T47D (cell line): ENCODE measurements at regions not wholly inside any gene's neighbourhood (a gene's known extent, or its start where the extent isn't known, plus 50 kb on each side); places are given as distances from the start of the nearest gene placed in this dataset.

Source experiments
- DNase-seq, 2 experiments: peaks; one replicate each; pipeline versions ENCODE4 v3.0.0 to v3.0.0-alpha.2; 2011 to 2012; ENCODE audit warnings: low read depth in 1 of 2, low spot score in 1 of 2
- JUND ChIP-seq: IDR thresholded peaks from 2 replicates; pipeline ENCODE4 v1.6.1; 2012; ENCODE audit warnings: low read depth
- in situ Hi-C: cut with HindIII; loops from 2 replicates; pipeline ENCODE4 v1.10.0; 2016; ENCODE audit warnings: low sequenced_read_pairs, low pct_unique_long_range_greater_than_20kb

DNA sequence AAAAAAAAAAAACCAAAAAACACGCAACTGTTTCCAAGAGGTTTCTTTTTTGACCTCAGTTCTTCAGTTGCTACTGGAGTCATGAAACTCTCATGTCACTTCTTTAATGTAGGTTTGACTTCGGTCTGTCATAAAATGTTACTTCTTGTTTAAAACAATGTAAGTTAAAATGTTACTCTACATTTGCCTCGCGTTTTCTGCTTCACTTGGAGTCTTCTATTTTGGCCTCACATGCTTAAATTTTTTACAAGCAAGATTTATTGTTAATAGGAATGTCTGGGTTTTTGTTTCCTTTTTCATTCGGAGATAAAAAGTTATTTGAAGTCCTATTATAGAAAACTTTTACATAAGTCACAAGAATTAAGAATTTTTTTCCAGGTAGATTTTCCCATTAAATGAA, 880.2 kb downstream of the LTN1 start:
- DNase-seq = no peak
- no peak for TF ChIP-seq JUND
- in situ Hi-C loops = no loop called here

DNA sequence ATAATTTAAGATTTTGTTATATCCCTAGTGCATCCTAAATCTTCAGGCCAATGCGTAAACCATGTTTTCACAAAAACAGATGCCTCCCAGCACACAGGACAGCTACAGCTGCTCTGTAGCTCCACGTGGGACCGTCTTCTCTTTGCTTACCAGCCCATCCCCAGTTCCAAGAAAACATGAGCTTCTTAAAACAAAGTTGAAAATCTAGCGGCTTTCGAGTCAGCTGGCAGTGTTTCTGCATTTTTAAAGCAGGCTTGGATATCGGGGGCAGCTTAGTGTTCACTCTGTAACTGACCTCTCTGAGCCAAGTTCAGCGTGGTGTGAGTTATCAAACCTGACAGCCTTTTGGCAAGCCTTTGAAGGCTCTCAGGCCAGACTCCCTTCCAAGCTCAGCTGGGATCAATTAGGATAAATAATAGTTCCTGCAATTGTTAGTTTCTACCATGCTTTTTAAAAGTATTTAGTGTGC, 881.5 kb downstream of the LTN1 start:
- no peak for DNase-seq
- TF ChIP-seq JUND = no peak
- in situ Hi-C loops = no loop called here

DNA sequence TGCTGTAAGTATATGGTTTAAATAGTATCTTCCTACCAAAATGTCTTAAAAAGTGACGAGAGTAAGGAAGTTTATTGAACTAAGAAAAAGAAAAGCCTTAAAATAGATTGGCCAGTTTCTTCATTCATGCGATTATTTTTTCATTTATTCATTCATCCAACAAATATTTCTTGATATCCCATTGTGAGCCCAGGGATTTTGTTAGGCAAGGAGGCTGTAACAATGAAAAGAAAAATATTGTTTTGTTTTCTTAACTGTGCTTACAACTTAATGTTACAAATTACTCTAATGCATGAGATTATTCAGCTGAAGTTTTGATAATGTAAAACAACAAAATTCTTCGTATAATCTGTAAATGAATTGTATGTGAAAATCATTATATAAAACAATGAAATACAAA, 882.0 kb downstream of the LTN1 start:
- DNase-seq = no peak
- no peak for TF ChIP-seq JUND
- in situ Hi-C loops = no loop called here

DNA sequence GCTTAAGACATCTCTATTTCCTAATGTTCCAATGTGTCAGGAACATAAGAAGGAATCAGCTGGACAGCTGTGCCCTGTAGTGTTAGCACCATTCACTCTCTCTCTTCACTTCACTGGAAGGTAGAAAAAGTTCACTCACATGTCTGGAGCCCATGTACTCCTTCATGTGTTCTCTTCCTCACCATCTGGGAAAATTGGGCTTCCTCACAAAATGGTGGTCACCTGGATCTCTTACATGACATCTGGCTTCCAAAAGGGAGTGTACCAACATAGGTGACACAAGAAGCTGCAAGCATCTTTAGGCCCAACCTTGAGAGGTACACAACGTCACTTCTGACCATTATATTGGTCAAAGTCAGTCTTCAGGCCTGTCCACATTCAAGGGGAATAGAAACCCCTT, 882.6 kb downstream of the LTN1 start:
- DNase-seq = no peak
- in situ Hi-C loops = no loop called here
- TF ChIP-seq JUND = no peak

GRCh38 chr21:28106370-28106890, 886.2 kb downstream of the LTN1 start:
- DNase-seq = no peak
- in situ Hi-C loops = no loop called here
- no peak for TF ChIP-seq JUND

DNA sequence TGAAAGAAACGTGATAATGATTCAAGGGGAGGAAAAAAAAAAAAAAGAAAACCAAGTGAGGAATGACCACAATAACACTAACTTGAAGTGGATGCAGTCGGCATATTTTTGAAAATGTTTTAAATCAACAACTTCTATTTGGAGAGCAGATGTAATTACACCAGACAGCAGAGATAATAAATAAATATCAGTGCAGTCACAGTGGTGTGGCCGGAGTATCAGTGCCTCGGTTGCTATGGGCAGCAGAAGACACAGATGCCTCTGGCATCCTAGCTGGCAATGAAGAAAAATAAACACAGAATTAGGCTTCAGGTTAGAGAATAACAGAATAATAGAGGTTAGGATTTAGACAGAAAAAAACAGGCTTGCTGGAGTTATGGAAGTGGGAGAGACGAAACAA, 888.3 kb downstream of the LTN1 start:
- TF ChIP-seq JUND = no peak
- in situ Hi-C loops = no loop called here
- no peak for DNase-seq

- no peak for TF ChIP-seq JUND
- DNase-seq = no peak
- in situ Hi-C loops = no loop called here
These were observed 892.3 kb downstream of the LTN1 start for GRCh38 chr21:28100366-28100765.

- in situ Hi-C loops = no loop called here
- no peak for DNase-seq
- no peak for TF ChIP-seq JUND
These were observed 893.5 kb downstream of the LTN1 start for GRCh38 chr21:28099001-28099705.

- DNase-seq = no peak
- no peak for TF ChIP-seq JUND
- in situ Hi-C loops = no loop called here
These were observed 901.2 kb downstream of the LTN1 start for GRCh38 chr21:28091466-28091865.

GRCh38 chr21:28090546-28090945, 902.1 kb downstream of the LTN1 start:
- DNase-seq = no peak
- TF ChIP-seq JUND = no peak
- in situ Hi-C loops = no loop called here

DNA sequence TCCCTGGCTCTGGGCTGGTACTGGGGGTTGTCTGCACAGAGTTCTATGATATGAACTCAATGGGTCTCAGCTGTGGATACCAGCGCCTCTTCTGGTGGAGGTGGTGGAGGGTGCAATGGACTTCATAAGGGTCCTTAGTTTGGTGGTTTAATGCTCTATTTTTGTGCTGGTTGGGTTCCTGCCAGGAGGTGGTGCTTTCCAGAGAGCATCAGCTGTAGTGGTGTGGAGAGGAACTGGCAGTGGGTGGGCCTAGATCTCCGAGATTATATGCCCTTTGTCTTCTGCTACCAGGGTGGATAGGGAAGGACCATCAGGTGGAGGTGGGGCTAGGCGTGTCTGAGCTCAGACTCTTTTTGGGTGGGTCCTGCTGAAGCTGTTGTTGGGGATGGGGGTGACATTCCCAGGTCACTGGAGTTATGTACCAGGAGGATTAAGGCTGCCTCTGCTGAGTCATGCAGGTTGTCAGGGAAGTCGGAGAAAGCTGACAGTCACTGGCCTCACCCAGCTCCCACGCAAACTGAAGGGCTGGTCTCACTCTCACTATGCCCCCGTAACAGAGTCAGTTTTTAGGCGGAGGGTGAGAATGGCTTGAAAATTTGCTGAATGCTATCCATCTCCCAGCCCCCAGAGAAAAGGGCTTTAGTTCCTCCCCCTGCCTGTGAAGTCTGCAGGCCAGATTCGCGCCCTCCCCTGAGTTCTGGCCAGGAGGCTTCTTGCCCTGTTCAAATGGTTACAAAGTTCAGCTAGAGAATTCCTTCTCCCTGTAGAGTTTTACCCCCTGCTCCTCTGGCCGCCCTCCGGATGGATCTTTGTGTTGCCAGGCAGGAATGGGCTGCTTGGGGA, 902.9 kb downstream of the LTN1 start:
- no peak for DNase-seq
- no peak for TF ChIP-seq JUND
- in situ Hi-C loops = no loop called here

GRCh38 chr21:28086861-28087581, 905.7 kb downstream of the LTN1 start:
- TF ChIP-seq JUND = no peak
- in situ Hi-C loops = no loop called here
- DNase-seq = no peak
